HG02870 (cell line): ENCODE measurements at regions not wholly inside any gene's neighbourhood (a gene's known extent, or its start where the extent isn't known, plus 50 kb on each side); places are given as distances from the start of the nearest gene placed in this dataset.
"Not testable (repeated sequence)": the region's sequence is repeated elsewhere in the genome, so short reads cannot be mapped to it uniquely, and the experiment has no call there.

Experiments
- ATAC-seq: cut with Tn5 transposase; IDR thresholded peaks from one replicate; pipeline ENCODE4 v1.9.1; 2021; ENCODE audit warnings: mild to moderate bottlenecking, moderate library complexity; ENCODE audit not compliant: unreplicated experiment

- no peak for ATAC-seq
Observed at GRCh38 chr15:60130821-60131220, 126.7 kb downstream of the FOXB1 start.

GRCh38 chr15:60134609-60135008, 130.5 kb downstream of the FOXB1 start:
- no peak for ATAC-seq

GRCh38 chr15:60135961-60136360, 131.8 kb downstream of the FOXB1 start:
- no peak for ATAC-seq

- ATAC-seq: no peak
Observed at GRCh38 chr15:60137711-60138396, 133.7 kb downstream of the FOXB1 start.

GRCh38 chr15:60138397-60138968, 134.4 kb downstream of the FOXB1 start:
- ATAC-seq: no peak

GRCh38 chr15:60152386-60152785, 148.3 kb downstream of the FOXB1 start:
- no peak for ATAC-seq

- no peak for ATAC-seq
Observed at GRCh38 chr15:60154764-60155325, 150.7 kb downstream of the FOXB1 start.

- ATAC-seq: no peak
Observed at GRCh38 chr15:60155661-60156060, 151.6 kb downstream of the FOXB1 start.

GRCh38 chr15:60160909-60161308, 156.8 kb downstream of the FOXB1 start:
- ATAC-seq: no peak

- no peak for ATAC-seq
Observed at GRCh38 chr15:60161704-60162103, 157.6 kb downstream of the FOXB1 start.

GRCh38 chr15:60162251-60162967, 158.3 kb downstream of the FOXB1 start:
- no peak for ATAC-seq

- ATAC-seq: no peak
Observed at GRCh38 chr15:60162968-60163355, 158.9 kb downstream of the FOXB1 start.

GRCh38 chr15:60165111-60165510, 161.0 kb downstream of the FOXB1 start:
- no peak for ATAC-seq

- ATAC-seq: no peak
Observed at GRCh38 chr15:60172143-60172542, 168.0 kb downstream of the FOXB1 start.

- no peak for ATAC-seq
Observed at GRCh38 chr15:60179786-60180391, 175.8 kb downstream of the FOXB1 start.

- not testable (repeated sequence) for ATAC-seq
Observed at GRCh38 chr15:60181957-60182356, 177.8 kb downstream of the FOXB1 start.

- ATAC-seq: no peak
Observed at GRCh38 chr15:60183366-60183765, 179.3 kb downstream of the FOXB1 start.

GRCh38 chr15:60184579-60184978, 180.5 kb downstream of the FOXB1 start:
- ATAC-seq: no peak

- ATAC-seq: no peak
Observed at GRCh38 chr15:60191016-60191415, 186.9 kb downstream of the FOXB1 start.

GRCh38 chr15:60191821-60192220, 187.7 kb downstream of the FOXB1 start:
- ATAC-seq: no peak

- no peak for ATAC-seq
Observed at GRCh38 chr15:60195611-60196010, 191.5 kb downstream of the FOXB1 start.
